ENCODE measurements at regions not wholly inside any gene's neighbourhood (a gene's known extent, or its start where the extent isn't known, plus 50 kb on each side); places are given as distances from the start of the nearest gene placed in this dataset.

GRCh38 chr2:71892896-71893295 is 254.8 kb downstream of the CYP26B1 start:
- no peaks in the 10 kb centered on the region for H3K4me1 ChIP-seq
- H3K9me3 ChIP-seq: no peaks in the 10 kb centered on the region
- DNase-seq (no peak), ATAC-seq (ENCODE audit: low FRiP score in 2 of 2) (no peak)
- no peaks in the 10 kb centered on the region for H3K36me3 ChIP-seq
- no peaks in the 10 kb centered on the region for H3K27me3 ChIP-seq
- WGBS, 2 donors: 82 to 91% methylated on average over 6 of the region's 6 CpGs
- no peak overlapping the region for H3K27ac ChIP-seq
- no peak overlapping the region for H3K4me3 ChIP-seq
- TF ChIP-seq EP300 (IDR thresholded peaks at IDR 0.05) (no peak), CTCF (IDR thresholded peaks at IDR 0.05) (no peak), POLR2A (IDR thresholded peaks at IDR 0.05) (no peak), POLR2AphosphoS5 (IDR thresholded peaks at IDR 0.05) (no peak)

GRCh38 chr2:71892423-71892730 is 255.3 kb downstream of the CYP26B1 start:
- H3K27me3 ChIP-seq: no peaks in the 10 kb centered on the region
- no peak for TF ChIP-seq POLR2A (IDR thresholded peaks at IDR 0.05)
- TF ChIP-seq POLR2AphosphoS5 (IDR thresholded peaks at IDR 0.05): no peak
- TF ChIP-seq CTCF (IDR thresholded peaks at IDR 0.05): no peak
- TF ChIP-seq EP300 (IDR thresholded peaks at IDR 0.05): no peak
- 84 to 88% methylated on average over 2 of the region's 2 CpGs for WGBS, 2 donors
- no peaks in the 10 kb centered on the region for H3K36me3 ChIP-seq
- no peak overlapping the region for H3K4me3 ChIP-seq
- H3K4me1 ChIP-seq: no peaks in the 10 kb centered on the region
- no peaks in the 10 kb centered on the region for H3K9me3 ChIP-seq
- no peak for DNase-seq
- no peak for ATAC-seq (ENCODE audit: low FRiP score in 2 of 2)
- no peak overlapping the region for H3K27ac ChIP-seq

GRCh38 chr2:71891719-71892422 is 255.8 kb downstream of the CYP26B1 start:
- Histone ChIP-seq H3K27me3 (no peaks in the 10 kb centered on the region), H3K36me3 (no peaks in the 10 kb centered on the region), H3K27ac (no peak overlapping the region), H3K4me1 (no peaks in the 10 kb centered on the region), H3K4me3 (no peak overlapping the region), H3K9me3 (no peaks in the 10 kb centered on the region)
- 78 to 80% methylated on average over 6 of the region's 6 CpGs for WGBS, 2 donors
- TF ChIP-seq POLR2A (IDR thresholded peaks at IDR 0.05) (no peak), EP300 (IDR thresholded peaks at IDR 0.05) (no peak), CTCF (IDR thresholded peaks at IDR 0.05) (no peak), POLR2AphosphoS5 (IDR thresholded peaks at IDR 0.05) (no peak)
- ATAC-seq (ENCODE audit: low FRiP score in 2 of 2) (no peak), DNase-seq (no peak)

- no peaks in the 10 kb centered on the region for H3K36me3 ChIP-seq
- ATAC-seq (ENCODE audit: low FRiP score in 2 of 2): no peak
- no peak overlapping the region for H3K27ac ChIP-seq
- no peaks in the 10 kb centered on the region for H3K4me1 ChIP-seq
- 62% methylated on average over 5 of the region's 5 CpGs; no CpG with 5 or more reads in 1 of the 2 donors for WGBS, 2 donors
- no peaks in the 10 kb centered on the region for H3K9me3 ChIP-seq
- H3K4me3 ChIP-seq: no peak overlapping the region
- TF ChIP-seq CTCF (IDR thresholded peaks at IDR 0.05): no peak
- TF ChIP-seq EP300 (IDR thresholded peaks at IDR 0.05): no peak
- TF ChIP-seq POLR2A (IDR thresholded peaks at IDR 0.05): no peak
- no peak for TF ChIP-seq POLR2AphosphoS5 (IDR thresholded peaks at IDR 0.05)
- DNase-seq: no peak
- no peaks in the 10 kb centered on the region for H3K27me3 ChIP-seq
Observed at GRCh38 chr2:71891155-71891554, 256.5 kb downstream of the CYP26B1 start.
